Karpas-422 (cell line): ENCODE measurements at regions not wholly inside any gene's neighbourhood (a gene's known extent, or its start where the extent isn't known, plus 50 kb on each side); places are given as distances from the start of the nearest gene placed in this dataset.
"Not testable (repeated sequence)": the region's sequence is repeated elsewhere in the genome, so short reads cannot be mapped to it uniquely, and the experiment has no call there.

ENCODE experiments used
- DNase-seq: peaks from one replicate; pipeline ENCODE4 v3.0.0-alpha.2; 2015
- H2AFZ ChIP-seq: fragments of 200-600 bp; sonication (generic); 2 replicates; pipeline ENCODE4 v1.6.1; 2014; ENCODE audit warnings: antibody characterized with exemption, low read length, mixed read lengths
- H3K27ac ChIP-seq: fragments of 200-600 bp; sonication (generic); 2 replicates; pipeline ENCODE4 v1.5.1; 2014; ENCODE audit warnings: mild to moderate bottlenecking, low read length, moderate library complexity
- H3K27me3 ChIP-seq: fragments of 200-600 bp; sonication (generic); 2 replicates; pipeline ENCODE4 v1.6.1; 2014; ENCODE audit warnings: low read length, mixed read lengths
- H3K36me3 ChIP-seq: fragments of 200-600 bp; sonication (generic); 2 replicates; pipeline ENCODE4 v1.6.1; 2014; ENCODE audit warnings: low read length, mixed read lengths; ENCODE audit not compliant: insufficient read depth
- H3K4me1 ChIP-seq: fragments of 200-600 bp; sonication (generic); 2 replicates; pipeline ENCODE4 v1.6.1; 2014; ENCODE audit warnings: mild to moderate bottlenecking, low read length, mixed read lengths
- H3K4me2 ChIP-seq: fragments of 200-600 bp; sonication (generic); 2 replicates; pipeline ENCODE4 v1.6.1; 2014; ENCODE audit warnings: low read length, low read depth, mild to moderate bottlenecking; ENCODE audit not compliant: poor library complexity, severe bottlenecking
- H3K4me3 ChIP-seq: fragments of 200-600 bp; sonication (generic); 2 replicates; pipeline ENCODE4 v1.5.1; 2014; ENCODE audit warnings: mild to moderate bottlenecking, antibody characterized with exemption, low read length, mixed read lengths
- H3K79me2 ChIP-seq: fragments of 200-600 bp; sonication (generic); 2 replicates; pipeline ENCODE4 v1.6.1; 2014; ENCODE audit warnings: mild to moderate bottlenecking, low read length, mixed read lengths
- H3K9ac ChIP-seq: fragments of 200-600 bp; sonication (generic); 2 replicates; pipeline ENCODE4 v1.6.0; 2014; ENCODE audit warnings: low read length
- H3K9me2 ChIP-seq: fragments of 200-600 bp; sonication (generic), shearing (Covaris generic); replicated peaks from 2 replicates; pipeline ENCODE4 v1.6.0; 2014; ENCODE audit warnings: mild to moderate bottlenecking, low read length, moderate library complexity; ENCODE audit not compliant: insufficient read depth
- H3K9me3 ChIP-seq: fragments of 300-700, 200-600 bp; sonication (generic); 2 replicates; pipeline ENCODE4 v1.6.1; 2014; ENCODE audit warnings: low read length, mixed read lengths
- H4K20me1 ChIP-seq: fragments of 200-600 bp; sonication (generic); 2 replicates; pipeline ENCODE4 v1.6.1; 2014; ENCODE audit warnings: mild to moderate bottlenecking, antibody characterized with exemption, low read length, low read depth; ENCODE audit not compliant: insufficient read depth

DNA sequence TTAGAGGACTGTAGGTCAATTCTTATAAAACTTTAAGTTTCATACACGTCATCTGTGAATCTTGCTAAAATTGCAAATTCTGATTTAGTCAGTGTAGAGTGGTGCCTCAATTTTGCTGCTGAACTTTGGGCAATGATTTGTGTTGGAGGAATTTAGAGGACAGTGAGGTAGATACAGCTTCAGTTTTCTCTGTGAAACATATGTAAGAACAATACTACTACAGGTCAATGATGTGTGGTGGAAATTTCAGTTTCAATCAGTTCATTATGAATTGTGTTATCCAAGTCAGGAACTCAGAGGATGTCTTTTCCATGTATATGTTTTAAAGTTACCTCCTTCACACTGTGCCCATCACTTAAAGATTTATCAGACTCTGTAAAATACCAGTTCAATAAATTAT, 1597.8 kb upstream of the PCDH10 start:
- Histone ChIP-seq H4K20me1 (no peaks in the 10 kb centered on the region), H3K4me3 (no peak overlapping the region), H3K9me2 (no peaks in the 10 kb centered on the region), H3K9ac (no peak overlapping the region), H3K27me3 (no peaks in the 10 kb centered on the region), H3K9me3 (no peaks in the 10 kb centered on the region; the same call in 1 of the 2 replicates), H3K4me1 (peaks cover 10% of the 10 kb centered on the region), H3K79me2 (no peaks in the 10 kb centered on the region), H3K36me3 (no peaks in the 10 kb centered on the region), H3K4me2 (no peak overlapping the region), H3K27ac (no peak overlapping the region), H2AFZ (peak overlapping the region; percentile 39; the same call in 1 of the 2 replicates)
- DNase-seq: no peak

DNA sequence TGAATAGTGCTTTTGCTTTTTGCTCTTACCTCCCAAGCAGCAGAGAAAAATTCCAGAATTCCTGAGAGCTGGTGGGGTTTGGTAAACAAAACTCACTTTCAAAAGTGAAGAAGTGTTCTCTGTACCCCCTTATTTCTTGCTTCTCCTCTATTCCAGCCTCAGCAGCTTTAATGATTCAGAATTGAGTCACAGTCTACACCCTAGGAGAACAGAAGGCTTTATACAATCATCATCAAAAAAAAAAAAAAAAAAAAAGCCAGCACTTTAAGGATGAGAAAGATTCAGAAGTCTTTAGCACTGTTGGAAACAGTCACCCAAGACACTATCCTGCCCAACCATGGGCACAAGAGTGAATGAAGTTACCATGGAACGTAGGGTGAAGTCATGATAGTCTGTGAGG, 1583.1 kb upstream of the PCDH10 start:
- Histone ChIP-seq H4K20me1 (no peaks in the 10 kb centered on the region), H3K4me1 (no peaks in the 10 kb centered on the region), H3K9me2 (no peaks in the 10 kb centered on the region), H3K4me3 (no peak overlapping the region), H2AFZ (no peak overlapping the region), H3K4me2 (no peak overlapping the region), H3K36me3 (no peaks in the 10 kb centered on the region), H3K9me3 (peaks cover 19% of the 10 kb centered on the region), H3K9ac (no peak overlapping the region), H3K27ac (no peak overlapping the region), H3K27me3 (no peaks in the 10 kb centered on the region), H3K79me2 (no peaks in the 10 kb centered on the region)
- DNase-seq: no peak

DNA sequence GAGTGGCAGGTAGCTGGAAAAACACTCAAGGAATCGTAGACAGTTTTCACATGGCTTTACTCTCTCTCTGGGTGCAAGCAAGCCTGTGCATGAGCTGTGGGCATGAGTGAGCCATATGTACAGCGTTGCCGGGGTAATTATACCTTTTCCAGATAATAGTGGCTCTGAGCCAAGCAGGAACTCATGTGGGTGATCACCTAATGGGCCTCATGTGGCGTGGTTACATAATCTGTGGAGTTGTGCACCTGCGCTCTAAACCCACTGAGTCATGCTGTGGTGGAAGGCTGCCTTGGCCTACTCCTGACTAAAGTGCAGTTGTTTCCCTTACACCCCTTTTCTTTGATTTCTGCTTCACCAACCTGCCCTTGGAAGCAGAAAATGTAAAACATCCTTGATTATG, 1564.5 kb upstream of the PCDH10 start:
- DNase-seq: no peak
- no peak overlapping the region for H3K27ac ChIP-seq
- H3K9me2 ChIP-seq: no peaks in the 10 kb centered on the region
- no peaks in the 10 kb centered on the region for H3K27me3 ChIP-seq
- H3K36me3 ChIP-seq: no peaks in the 10 kb centered on the region
- no peaks in the 10 kb centered on the region for H3K4me1 ChIP-seq
- H3K4me2 ChIP-seq: no peak overlapping the region
- no peaks in the 10 kb centered on the region for H4K20me1 ChIP-seq
- peaks cover 3% of the 10 kb centered on the region for H3K9me3 ChIP-seq
- no peak overlapping the region; the same call in 1 of the 2 replicates for H2AFZ ChIP-seq
- no peak overlapping the region for H3K4me3 ChIP-seq
- no peak overlapping the region for H3K9ac ChIP-seq
- no peaks in the 10 kb centered on the region for H3K79me2 ChIP-seq

DNA sequence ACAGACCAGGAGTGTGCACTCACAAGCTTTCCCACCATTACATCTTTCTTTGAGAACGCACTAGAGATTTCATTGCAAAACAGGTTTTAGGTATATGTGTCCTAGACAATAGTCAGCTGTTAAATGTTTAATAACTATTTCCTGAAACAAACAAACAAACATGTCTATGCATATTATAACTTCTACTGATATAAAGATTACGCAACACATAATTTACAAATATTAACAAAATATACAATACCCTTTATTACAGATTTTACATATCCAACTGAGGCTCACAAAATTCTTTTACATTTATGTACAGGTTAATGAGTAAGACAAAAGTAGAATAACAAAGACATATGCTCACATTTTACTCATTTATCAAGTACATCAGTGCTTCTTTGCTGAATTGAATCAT, 1554.0 kb upstream of the PCDH10 start:
- Histone ChIP-seq H3K9me2 (no peaks in the 10 kb centered on the region), H3K9ac (no peak overlapping the region), H3K4me3 (no peak overlapping the region), H3K27ac (no peak overlapping the region), H3K79me2 (no peaks in the 10 kb centered on the region), H3K36me3 (no peaks in the 10 kb centered on the region), H3K4me1 (no peaks in the 10 kb centered on the region), H4K20me1 (no peaks in the 10 kb centered on the region), H3K4me2 (no peak overlapping the region), H2AFZ (no peak overlapping the region), H3K9me3 (peaks cover 14% of the 10 kb centered on the region), H3K27me3 (no peaks in the 10 kb centered on the region)
- DNase-seq: no peak

DNA sequence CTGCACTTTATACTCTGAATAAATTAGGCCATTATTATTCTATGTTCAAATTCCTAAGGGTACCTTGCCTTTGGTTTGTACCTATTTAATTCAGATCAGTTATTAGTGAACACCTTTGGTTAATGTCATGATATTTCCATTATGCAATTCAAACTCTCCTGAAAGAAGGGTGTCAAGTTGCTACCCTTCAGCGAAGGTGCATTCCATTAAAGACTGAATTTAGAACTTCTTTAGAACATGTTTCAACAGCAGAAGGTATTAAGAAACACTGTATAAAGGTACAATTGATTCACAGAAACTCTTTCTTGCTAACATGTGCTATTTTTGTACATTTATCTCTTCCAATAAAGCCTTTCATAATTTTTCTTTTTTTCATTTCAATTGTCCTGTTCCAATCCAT, 1545.4 kb upstream of the PCDH10 start:
- Histone ChIP-seq H3K79me2 (no peaks in the 10 kb centered on the region), H3K9ac (no peak overlapping the region), H4K20me1 (no peaks in the 10 kb centered on the region), H3K4me2 (no peak overlapping the region), H3K27me3 (no peaks in the 10 kb centered on the region), H3K36me3 (no peaks in the 10 kb centered on the region), H3K9me3 (peaks cover 20% of the 10 kb centered on the region), H3K4me3 (no peak overlapping the region), H3K27ac (no peak overlapping the region), H3K9me2 (no peaks in the 10 kb centered on the region), H3K4me1 (no peaks in the 10 kb centered on the region), H2AFZ (0 out of 2 replicates have a peak overlapping the region, but pooled peaks have one; percentile 20)
- no peak for DNase-seq

DNA sequence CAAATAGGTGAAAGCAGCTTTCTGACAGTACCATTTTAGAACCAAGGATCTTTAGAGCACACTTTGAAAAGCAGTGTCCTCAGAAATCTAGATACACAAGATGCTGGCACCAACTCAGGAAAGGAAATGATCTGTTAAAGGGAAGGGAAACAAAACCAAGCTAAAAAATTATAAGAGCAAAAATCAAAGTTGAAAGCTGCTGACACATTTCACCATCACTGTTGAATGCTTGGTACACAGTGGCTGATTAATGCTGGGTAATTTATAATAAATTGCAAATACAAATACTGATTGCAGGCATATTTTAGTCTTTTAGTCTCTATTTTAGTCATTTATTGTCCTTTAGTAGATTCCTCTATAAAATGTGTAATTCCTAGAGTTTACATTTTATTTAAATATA, 1540.1 kb upstream of the PCDH10 start:
- Histone ChIP-seq H3K9ac (no peak overlapping the region), H3K4me1 (no peaks in the 10 kb centered on the region), H3K4me3 (no peak overlapping the region), H4K20me1 (no peaks in the 10 kb centered on the region), H3K9me3 (peaks cover 17% of the 10 kb centered on the region; the same call in 1 of the 2 replicates), H2AFZ (no peak overlapping the region), H3K9me2 (no peaks in the 10 kb centered on the region), H3K27ac (no peak overlapping the region), H3K36me3 (no peaks in the 10 kb centered on the region), H3K4me2 (no peak overlapping the region), H3K79me2 (no peaks in the 10 kb centered on the region), H3K27me3 (no peaks in the 10 kb centered on the region)
- DNase-seq: no peak

DNA sequence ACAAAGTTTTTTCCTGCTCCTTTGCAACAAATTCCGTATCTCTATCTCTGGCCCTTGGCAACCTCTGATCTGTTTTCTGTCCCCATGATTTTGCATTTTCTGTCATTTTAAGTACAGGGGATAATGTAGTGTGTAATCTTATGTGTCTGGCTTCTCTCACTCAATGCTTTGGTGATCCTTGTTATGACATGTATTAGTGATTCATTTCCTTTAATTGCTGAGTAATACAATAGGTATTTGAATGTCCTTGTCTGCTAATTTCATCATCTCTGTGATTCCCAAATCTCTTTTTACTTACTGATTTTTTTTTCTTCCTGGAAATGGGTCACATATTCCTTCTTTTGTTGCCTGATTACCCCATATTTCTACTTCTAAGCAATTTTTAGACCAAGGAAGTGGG, 1538.6 kb upstream of the PCDH10 start:
- not testable (repeated sequence) for DNase-seq, H2AFZ ChIP-seq

DNA sequence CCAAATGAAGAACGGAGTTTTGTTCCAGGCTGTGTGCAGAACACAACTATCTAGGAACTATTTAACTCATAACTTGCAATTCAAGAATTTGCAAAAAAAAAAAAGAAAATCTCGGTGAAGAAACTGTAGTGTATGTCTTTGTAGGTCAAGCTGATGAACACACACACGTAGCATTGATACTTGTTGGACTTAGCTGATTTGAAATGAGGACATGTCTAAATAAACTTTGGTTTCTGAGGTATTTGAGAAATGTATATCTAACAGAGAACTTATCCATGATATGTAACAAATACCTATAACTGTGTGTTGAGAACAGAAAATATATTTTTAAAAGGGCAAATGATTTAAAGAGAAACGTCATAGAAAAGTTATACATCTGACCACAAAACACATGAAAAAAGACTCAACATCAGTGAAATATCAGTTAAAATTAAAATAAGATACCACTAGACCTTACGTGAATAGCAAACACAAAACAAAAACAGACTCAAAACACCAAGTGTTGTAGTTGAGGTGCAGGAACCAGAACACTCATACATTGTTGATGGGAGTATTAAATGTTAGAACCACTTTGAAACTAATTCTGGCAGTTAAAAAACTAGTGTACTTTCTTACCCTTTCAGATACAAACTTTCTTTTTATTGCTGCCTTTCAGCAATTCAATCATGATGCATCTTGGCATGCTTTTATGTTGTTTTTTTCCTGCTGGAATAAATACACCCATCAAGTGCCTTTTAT, 1535.8 kb upstream of the PCDH10 start:
- H4K20me1 ChIP-seq: no peaks in the 10 kb centered on the region
- no peaks in the 10 kb centered on the region for H3K9me2 ChIP-seq
- no peak overlapping the region for H2AFZ ChIP-seq
- H3K9me3 ChIP-seq: peaks cover 2% of the 10 kb centered on the region; the same call in 1 of the 2 replicates
- no peak overlapping the region for H3K4me2 ChIP-seq
- no peak overlapping the region for H3K4me3 ChIP-seq
- H3K36me3 ChIP-seq: no peaks in the 10 kb centered on the region
- H3K79me2 ChIP-seq: no peaks in the 10 kb centered on the region
- no peaks in the 10 kb centered on the region for H3K27me3 ChIP-seq
- no peaks in the 10 kb centered on the region for H3K4me1 ChIP-seq
- H3K9ac ChIP-seq: no peak overlapping the region
- no peak overlapping the region for H3K27ac ChIP-seq
- no peak for DNase-seq

More for the DNA sequence above, 1538.6 kb upstream of the PCDH10 start:
- H3K9ac ChIP-seq, H3K4me1 ChIP-seq, H3K79me2 ChIP-seq, H3K4me3 ChIP-seq, H3K4me2 ChIP-seq, H3K27ac ChIP-seq, H3K36me3 ChIP-seq, H3K27me3 ChIP-seq, H3K9me2 ChIP-seq, H4K20me1 ChIP-seq: not testable (repeated sequence)
- H3K9me3 ChIP-seq: peaks cover 14% of the 10 kb centered on the region; the same call in 1 of the 2 replicates
